ENCODE measurements at regions not wholly inside any gene's neighbourhood (a gene's known extent, or its start where the extent isn't known, plus 50 kb on each side); places are given as distances from the start of the nearest gene placed in this dataset.
A peak's percentile ranks its signal among the peaks of the same experiment; 100 is the strongest.

DNA sequence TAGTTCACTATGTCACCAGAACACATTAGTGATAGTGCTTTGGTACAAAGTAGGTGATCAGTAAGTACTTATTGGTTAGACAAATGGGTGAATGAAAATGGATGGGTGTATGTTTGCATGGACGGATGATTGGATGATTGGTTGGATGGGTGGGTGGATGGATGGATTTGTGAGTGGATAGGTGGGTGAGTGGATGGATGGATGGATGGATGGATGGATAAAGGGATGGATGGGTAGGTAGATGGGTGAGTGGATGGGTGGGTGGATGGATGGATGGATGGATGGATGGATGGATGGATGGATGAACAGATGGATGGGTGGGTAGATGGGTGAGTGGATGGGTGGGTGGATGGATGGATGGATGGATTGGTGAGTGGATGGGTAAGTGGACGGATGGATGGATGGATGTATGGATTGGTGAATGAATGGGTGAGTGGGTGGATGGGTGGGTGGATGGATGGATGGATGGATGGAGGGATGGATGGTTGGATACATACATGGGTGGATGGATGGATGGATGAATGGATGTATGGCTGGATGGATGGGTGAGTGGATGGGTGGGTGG lies 225.3 kb upstream of the GSE1 start:
- no peak overlapping the region for H3K27ac ChIP-seq
- H3K4me3 ChIP-seq = no peak overlapping the region
- no peaks in the 10 kb centered on the region for H3K27me3 ChIP-seq
- peaks cover 2% of the 10 kb centered on the region for H3K4me1 ChIP-seq
- no peaks in the 10 kb centered on the region for H3K36me3 ChIP-seq (replicated peaks in 1 of 2; ENCODE audit: insufficient read depth in 1 of 2, low read depth in 2 of 2)
- TF ChIP-seq, protein P1, sequence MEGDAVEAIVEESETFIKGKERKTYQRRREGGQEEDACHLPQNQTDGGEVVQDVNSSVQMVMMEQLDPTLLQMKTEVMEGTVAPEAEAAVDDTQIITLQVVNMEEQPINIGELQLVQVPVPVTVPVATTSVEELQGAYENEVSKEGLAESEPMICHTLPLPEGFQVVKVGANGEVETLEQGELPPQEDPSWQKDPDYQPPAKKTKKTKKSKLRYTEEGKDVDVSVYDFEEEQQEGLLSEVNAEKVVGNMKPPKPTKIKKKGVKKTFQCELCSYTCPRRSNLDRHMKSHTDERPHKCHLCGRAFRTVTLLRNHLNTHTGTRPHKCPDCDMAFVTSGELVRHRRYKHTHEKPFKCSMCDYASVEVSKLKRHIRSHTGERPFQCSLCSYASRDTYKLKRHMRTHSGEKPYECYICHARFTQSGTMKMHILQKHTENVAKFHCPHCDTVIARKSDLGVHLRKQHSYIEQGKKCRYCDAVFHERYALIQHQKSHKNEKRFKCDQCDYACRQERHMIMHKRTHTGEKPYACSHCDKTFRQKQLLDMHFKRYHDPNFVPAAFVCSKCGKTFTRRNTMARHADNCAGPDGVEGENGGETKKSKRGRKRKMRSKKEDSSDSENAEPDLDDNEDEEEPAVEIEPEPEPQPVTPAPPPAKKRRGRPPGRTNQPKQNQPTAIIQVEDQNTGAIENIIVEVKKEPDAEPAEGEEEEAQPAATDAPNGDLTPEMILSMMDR (IDR thresholded peaks at IDR 0.05) = no peak
- TF ChIP-seq POLR2A (IDR thresholded peaks at IDR 0.05) = no peak
- ATAC-seq = no peak
- 94 to 100% methylated on average over 2 of the region's 2 CpGs for WGBS, 2 donors
- H3K9me3 ChIP-seq = no peaks in the 10 kb centered on the region
- intact Hi-C loops (cut with DNase I) = no loop called here
- DNase-seq = no peak

DNA sequence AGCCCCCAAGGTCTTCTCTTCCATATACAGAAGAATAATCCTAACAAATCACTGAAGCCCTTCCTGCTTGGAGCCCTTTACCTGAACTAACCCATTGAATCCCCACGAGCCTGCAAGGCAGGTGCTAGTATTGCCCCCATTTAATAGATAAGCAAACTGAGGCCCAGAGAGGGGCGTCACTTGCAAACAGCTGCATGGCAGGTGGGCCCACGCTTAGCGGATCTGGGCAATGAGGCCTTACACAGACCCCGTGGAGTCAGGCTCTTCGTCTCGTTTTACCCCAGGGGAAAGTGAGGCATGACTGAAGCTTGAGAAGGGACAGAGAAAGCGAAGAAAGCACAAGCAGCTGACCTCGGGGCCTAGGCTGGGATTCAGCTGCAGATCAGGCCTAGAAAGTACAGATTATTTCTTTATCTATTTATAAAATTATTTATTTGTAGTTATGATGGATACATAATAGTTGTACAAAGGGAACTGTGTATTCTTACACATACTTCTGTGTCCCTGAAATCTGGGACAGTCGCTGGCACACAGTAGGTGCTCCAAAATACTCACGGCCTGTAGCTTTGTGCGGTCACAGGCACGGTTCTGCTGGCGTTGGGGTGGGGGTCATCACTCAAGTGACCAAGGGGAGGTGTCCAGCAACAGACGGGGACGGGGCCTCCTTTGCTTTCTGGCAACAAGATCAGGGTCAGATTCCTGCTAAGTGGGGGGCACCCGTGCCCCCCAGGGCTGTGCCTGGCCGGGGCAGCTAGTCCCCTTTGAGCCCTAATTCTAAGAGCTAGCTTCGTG lies 223.2 kb upstream of the GSE1 start:
- ATAC-seq (no peak), DNase-seq (peak in 1 of 4 donors; percentile 9)
- Histone ChIP-seq H3K36me3 (replicated peaks in 1 of 2; ENCODE audit: insufficient read depth in 1 of 2, low read depth in 2 of 2) (no peaks in the 10 kb centered on the region), H3K27me3 (no peaks in the 10 kb centered on the region), H3K4me3 (no peak overlapping the region), H3K9me3 (no peaks in the 10 kb centered on the region), H3K27ac (no peak overlapping the region), H3K4me1 (peaks cover 9% of the 10 kb centered on the region)
- intact Hi-C loops (cut with DNase I) = no loop called here
- TF ChIP-seq POLR2A (IDR thresholded peaks at IDR 0.05) = no peak
- TF ChIP-seq, protein P1 (IDR thresholded peaks at IDR 0.05) = no peak
- 79 to 84% methylated on average over 16 to 19 of the region's 19 CpGs for WGBS, 2 donors

DNA sequence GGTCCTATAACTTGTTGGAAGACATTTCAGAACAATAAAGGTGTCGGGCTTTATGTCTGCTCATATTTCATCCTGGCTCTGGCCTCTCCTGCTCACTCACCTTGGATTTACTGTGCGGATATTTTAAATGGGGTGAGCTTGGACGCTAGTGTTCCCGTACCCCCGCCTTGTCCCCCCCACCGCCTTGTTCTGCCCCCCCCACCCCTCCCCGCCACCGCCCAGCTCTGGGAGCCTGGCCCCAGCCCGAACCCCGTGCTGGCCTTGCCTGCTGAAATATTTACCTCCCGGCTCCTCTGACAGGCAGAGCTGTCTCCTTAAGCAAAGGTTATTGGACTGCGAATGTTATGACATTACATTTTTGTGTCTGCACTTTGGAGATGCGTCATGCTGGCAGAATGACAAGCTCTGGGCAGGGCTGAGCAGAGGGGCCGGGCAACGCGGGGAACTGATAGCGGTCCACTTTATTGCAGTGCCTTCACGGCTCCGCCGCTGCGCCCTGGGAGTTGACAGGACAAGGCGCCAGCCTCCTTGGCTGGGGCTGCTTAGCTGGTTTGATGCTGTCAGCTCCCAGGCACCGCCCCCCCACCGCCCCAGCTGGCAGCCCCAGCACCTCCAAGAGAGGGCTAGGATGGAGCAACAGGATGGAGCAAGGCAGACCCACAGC lies 222.5 kb upstream of the GSE1 start:
- no peak overlapping the region for H3K4me3 ChIP-seq
- peaks cover 15% of the 10 kb centered on the region for H3K4me1 ChIP-seq
- no peaks in the 10 kb centered on the region for H3K9me3 ChIP-seq
- TF ChIP-seq, protein P1 (IDR thresholded peaks at IDR 0.05) = no peak
- no peak for TF ChIP-seq POLR2A (IDR thresholded peaks at IDR 0.05)
- intact Hi-C loops (cut with DNase I) = no loop called here
- no peak overlapping the region for H3K27ac ChIP-seq
- 66 to 79% methylated on average over 9 to 21 of the region's 24 CpGs for WGBS, 2 donors
- H3K36me3 ChIP-seq (replicated peaks in 1 of 2; ENCODE audit: insufficient read depth in 1 of 2, low read depth in 2 of 2) = no peaks in the 10 kb centered on the region
- ATAC-seq (peak; percentile 33), DNase-seq (peak; percentile 41 to 59 (median 52))
- no peaks in the 10 kb centered on the region for H3K27me3 ChIP-seq

DNA sequence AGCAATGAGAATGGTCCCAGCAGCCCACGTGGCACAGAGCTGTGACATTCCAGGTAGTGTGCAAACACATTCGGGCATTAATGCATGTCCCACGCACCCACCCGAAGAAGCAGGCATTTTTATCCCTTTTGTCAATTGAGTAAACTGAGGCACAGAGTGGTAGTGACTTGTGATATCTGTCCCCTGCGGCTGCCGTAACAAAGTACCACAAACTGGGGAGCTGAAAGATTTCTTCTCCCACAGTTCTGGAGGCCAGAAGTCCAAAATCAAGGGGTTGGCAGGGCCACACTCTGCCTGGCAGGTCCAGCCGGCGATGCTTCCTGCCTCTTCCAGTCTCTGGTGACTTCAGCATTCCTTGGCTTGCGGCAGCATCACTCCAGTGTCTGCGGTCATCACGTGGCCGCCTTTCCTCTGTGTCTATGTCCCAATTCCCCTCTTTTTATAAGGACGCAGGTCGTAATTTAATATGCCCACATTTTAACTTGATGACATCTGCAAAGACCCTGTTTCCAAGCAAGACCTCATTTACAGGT lies 221.9 kb upstream of the GSE1 start:
- WGBS, 2 donors = 87 to 88% methylated on average over 14 of the region's 14 CpGs
- intact Hi-C loops (cut with DNase I) = no loop called here

More for the DNA sequence above, 221.9 kb upstream of the GSE1 start:
- Histone ChIP-seq H3K4me3 (no peak overlapping the region), H3K4me1 (peaks cover 20% of the 10 kb centered on the region), H3K27me3 (no peaks in the 10 kb centered on the region), H3K9me3 (no peaks in the 10 kb centered on the region), H3K36me3 (replicated peaks in 1 of 2; ENCODE audit: insufficient read depth in 1 of 2, low read depth in 2 of 2) (no peaks in the 10 kb centered on the region), H3K27ac (no peak overlapping the region)
- ATAC-seq = no peak
- no peak for TF ChIP-seq POLR2A (IDR thresholded peaks at IDR 0.05)
- TF ChIP-seq, protein P1 (IDR thresholded peaks at IDR 0.05) = no peak
- peak in 1 of 4 donors; percentile 8 for DNase-seq

All from body of pancreas (tissue), 4 donors.